PC-3 (cell line): ENCODE measurements at regions not wholly inside any gene's neighbourhood (a gene's known extent, or its start where the extent isn't known, plus 50 kb on each side); places are given as distances from the start of the nearest gene placed in this dataset.

Experiments used
- ATAC-seq: fragments of 200-7000 bp; cut with Tn5 transposase; 2 replicates; pipeline ENCODE4 v1.9.1; 2020; ENCODE audit warnings: mild to moderate bottlenecking, moderate library complexity
- BruUV-seq: library from RNA; stranded (reverse); fragments of 400-500 nt; replicated peaks from 2 replicates; lab custom pipeline; 2021; lab: Mats Ljungman, UMichigan
- CTCF ChIA-PET: fragments of 300-600 bp; sonication (Branson Sonifier 250); formaldehyde crosslinking; loops from one replicate; lab custom pipeline; 2022; ENCODE audit warnings: antibody characterized with exemption; lab: Charles Lee
- POLR2A ChIA-PET: fragments of 300-600 bp; sonication (Branson Sonifier 250); formaldehyde crosslinking; loops from one replicate; lab custom pipeline; 2022; ENCODE audit warnings: antibody characterized with exemption; ENCODE audit not compliant: unreplicated experiment; lab: Charles Lee
- DNase-seq: peaks from one replicate; pipeline ENCODE4 v3.0.0-alpha.2; 2015
- H2AFZ ChIP-seq: fragments of 300-600 bp; sonication (generic); 2 replicates; pipeline ENCODE4 v1.6.0; 2016; ENCODE audit warnings: antibody characterized with exemption, low read length
- H3F3A ChIP-seq: fragments of 300-600 bp; sonication (generic); one replicate; pipeline ENCODE4 v1.6.0; 2017; ENCODE audit warnings: antibody characterized with exemption, low read length, control low read depth, mild to moderate bottlenecking; ENCODE audit not compliant: unreplicated experiment
- H3K27ac ChIP-seq: fragments of 300-600 bp; sonication (generic); 2 replicates; pipeline ENCODE4 v1.5.1; 2016; ENCODE audit warnings: mild to moderate bottlenecking, low read length
- H3K27me3 ChIP-seq: fragments of 300-600 bp; sonication (generic); 2 replicates; pipeline ENCODE4 v1.6.1; 2016; ENCODE audit warnings: low read length, mixed read lengths
- H3K36me3 ChIP-seq: fragments of 300-600 bp; sonication (generic); 2 replicates; pipeline ENCODE4 v1.6.1; 2016; ENCODE audit warnings: low read depth, mixed run types, low read length, mixed read lengths
- H3K4me1 ChIP-seq: fragments of 300-600 bp; sonication (generic); 2 replicates; pipeline ENCODE4 v1.5.1; 2016; ENCODE audit warnings: low read length; ENCODE audit not compliant: insufficient read depth
- H3K4me2 ChIP-seq: fragments of 300-600 bp; sonication (generic); 2 replicates; pipeline ENCODE4 v1.6.0; 2016; ENCODE audit warnings: low read length
- H3K4me3 ChIP-seq: fragments of 300-600 bp; sonication (generic); 2 replicates; pipeline ENCODE4 v1.5.1; 2016; ENCODE audit warnings: mild to moderate bottlenecking, low read length, mixed read lengths
- H3K79me2 ChIP-seq: fragments of 300-600 bp; sonication (generic); 2 replicates; pipeline ENCODE4 v1.6.1; 2017; ENCODE audit warnings: low read length, mixed read lengths
- H3K9ac ChIP-seq: fragments of 300-600 bp; sonication (generic); 2 replicates; pipeline ENCODE4 v1.6.0; 2016; ENCODE audit warnings: mild to moderate bottlenecking, low read length
- H3K9me2 ChIP-seq: fragments of 300-600 bp; sonication (generic); replicated peaks from 2 replicates; pipeline ENCODE4 v1.6.1; 2016; ENCODE audit warnings: mixed run types, low read length, mixed read lengths
- H3K9me3 ChIP-seq: fragments of 300-600 bp; sonication (generic); 2 replicates; pipeline ENCODE4 v1.6.1; 2016; ENCODE audit warnings: low read length, mixed read lengths
- H4K20me1 ChIP-seq: fragments of 300-600 bp; sonication (generic); 2 replicates; pipeline ENCODE4 v1.6.1; 2016; ENCODE audit warnings: low read length, mixed read lengths
- CTCF ChIP-seq: fragments of 300-600 bp; sonication (generic); conservative IDR thresholded peaks from 2 replicates; pipeline ENCODE4 v1.5.1; 2017; ENCODE audit warnings: antibody characterized with exemption, low read depth, mild to moderate bottlenecking, low read length
- EZH2 ChIP-seq: fragments of 300-600 bp; sonication (generic); IDR thresholded peaks from one replicate; pipeline ENCODE4 v1.6.1; 2017; ENCODE audit warnings: antibody characterized with exemption, mild to moderate bottlenecking, low read length; ENCODE audit not compliant: unreplicated experiment
- EZH2phosphoT487 ChIP-seq: fragments of 300-600 bp; sonication (generic); IDR thresholded peaks from 2 replicates; pipeline ENCODE4 v1.6.1; 2018; ENCODE audit warnings: mild to moderate bottlenecking, antibody characterized with exemption, low read length, borderline replicate concordance
- intact Hi-C: fragments of 100-400 bp; cut with micrococcal nuclease; formaldehyde crosslinking; loops from 2 replicates; pipeline ENCODE4 v1.9.0; 2023

GRCh38 chr19:28736528-28736927, 476.4 kb downstream of the UQCRFS1 start:
- Histone ChIP-seq H2AFZ (peak overlapping the region; percentile 61; the same call in 1 of the 2 replicates), H3F3A (no peaks in the 10 kb centered on the region), H3K4me3 (no peak overlapping the region), H3K27ac (no peak overlapping the region), H3K9me3 (no peaks in the 10 kb centered on the region), H3K9ac (no peak overlapping the region), H3K79me2 (no peaks in the 10 kb centered on the region), H3K27me3 (no peaks in the 10 kb centered on the region), H3K4me2 (peak overlapping the region; percentile 44; the same call in 1 of the 2 replicates), H4K20me1 (no peaks in the 10 kb centered on the region), H3K9me2 (no peaks in the 10 kb centered on the region), H3K4me1 (no peaks in the 10 kb centered on the region), H3K36me3 (no peaks in the 10 kb centered on the region)
- intact Hi-C loops: no loop called here
- DNase-seq (no peak), ATAC-seq (no peak)
- ChIA-PET POLR2A (no interaction called here), CTCF (interaction anchor here (0.7 to 0.8 kb wide), 2 partner anchors 143 to 527 kb away, joined by 7 to 11 read pairs; no protein-coding TSS in a partner anchor)
- no peak for TF ChIP-seq EZH2
- TF ChIP-seq EZH2phosphoT487: no peak
- TF ChIP-seq CTCF: no peak
- BruUV-seq: no TSS peak

- ChIA-PET CTCF (no interaction called here), POLR2A (no interaction called here)
- DNase-seq (no peak), ATAC-seq (no peak)
- Histone ChIP-seq H3K36me3 (no peaks in the 10 kb centered on the region), H3K9me2 (no peaks in the 10 kb centered on the region), H3K4me1 (no peaks in the 10 kb centered on the region), H3K4me2 (no peak overlapping the region), H3K27ac (no peak overlapping the region), H3K79me2 (no peaks in the 10 kb centered on the region), H3K9ac (no peak overlapping the region), H3F3A (no peaks in the 10 kb centered on the region), H3K9me3 (no peaks in the 10 kb centered on the region), H3K4me3 (no peak overlapping the region), H4K20me1 (no peaks in the 10 kb centered on the region), H3K27me3 (no peaks in the 10 kb centered on the region), H2AFZ (no peak overlapping the region)
- no TSS peak for BruUV-seq
- intact Hi-C loops: no loop called here
- no peak for TF ChIP-seq EZH2
- no peak for TF ChIP-seq CTCF
- no peak for TF ChIP-seq EZH2phosphoT487
Measured at GRCh38 chr19:28731577-28731976, 481.4 kb downstream of the UQCRFS1 start.

GRCh38 chr19:28730791-28731512, 482.0 kb downstream of the UQCRFS1 start:
- Histone ChIP-seq H3K9me3 (no peaks in the 10 kb centered on the region), H3K9ac (no peak overlapping the region), H3K4me1 (no peaks in the 10 kb centered on the region), H3K36me3 (no peaks in the 10 kb centered on the region), H3F3A (no peaks in the 10 kb centered on the region), H4K20me1 (no peaks in the 10 kb centered on the region), H3K27ac (no peak overlapping the region), H3K79me2 (no peaks in the 10 kb centered on the region), H3K4me2 (no peak overlapping the region), H3K9me2 (no peaks in the 10 kb centered on the region), H3K4me3 (no peak overlapping the region), H2AFZ (no peak overlapping the region), H3K27me3 (no peaks in the 10 kb centered on the region)
- CTCF ChIA-PET: no interaction called here
- no TSS peak for BruUV-seq
- POLR2A ChIA-PET: no interaction called here
- no peak for DNase-seq
- TF ChIP-seq EZH2 (no peak), CTCF (no peak), EZH2phosphoT487 (no peak)
- intact Hi-C loops: no loop called here
- ATAC-seq: no peak
